DMS 273 treated with DMSO at 0.1 percent for 48 hours (cell line): ENCODE measurements at regions not wholly inside any gene's neighbourhood (a gene's known extent, or its start where the extent isn't known, plus 50 kb on each side); places are given as distances from the start of the nearest gene placed in this dataset.
"Not testable (repeated sequence)": the region's sequence is repeated elsewhere in the genome, so short reads cannot be mapped to it uniquely, and the experiment has no call there.

ENCODE experiments used
- DNase-seq: peaks from one replicate; lab custom pipeline; 2025; lab: John Stamatoyannopoulos, UW

DNA sequence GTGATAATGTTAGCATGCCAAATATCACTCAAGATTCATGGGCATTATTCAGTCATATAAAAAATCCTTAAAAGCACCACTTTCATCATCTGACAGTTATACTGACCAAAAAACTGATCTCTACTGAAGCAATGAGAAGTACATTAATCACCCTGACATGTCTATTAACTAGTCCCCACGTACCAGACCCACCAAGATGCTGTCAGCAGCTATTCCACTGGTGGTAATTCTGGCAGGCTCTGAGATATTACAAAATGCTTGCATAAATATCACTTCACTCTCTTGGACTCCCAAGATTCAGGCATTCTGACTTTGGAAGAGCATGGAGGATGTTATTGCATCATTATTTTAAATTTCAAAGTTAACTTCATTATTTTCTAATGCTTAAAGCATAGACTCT is 717.0 kb downstream of the DNAH5 start:
- no peak for DNase-seq

DNA sequence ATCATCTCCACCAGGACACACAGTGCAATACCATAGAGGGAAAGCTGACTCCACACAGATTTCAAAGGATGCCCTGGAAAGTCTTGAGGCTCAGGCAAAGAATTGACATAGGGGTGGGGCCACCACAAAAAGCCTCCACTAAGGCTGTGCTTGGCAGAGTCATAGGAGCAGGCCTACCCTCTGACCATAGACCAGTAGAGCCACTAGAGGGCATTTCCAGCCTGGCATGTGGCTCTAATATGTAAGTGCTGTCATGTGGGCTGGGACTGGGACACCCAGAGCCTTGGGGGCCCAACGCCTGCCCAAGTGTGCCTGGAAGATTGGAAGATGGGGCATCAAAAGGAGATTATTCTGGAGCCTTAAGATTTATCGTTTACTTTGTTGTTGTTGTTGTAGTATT is 726.0 kb downstream of the DNAH5 start:
- DNase-seq = no peak

DNA sequence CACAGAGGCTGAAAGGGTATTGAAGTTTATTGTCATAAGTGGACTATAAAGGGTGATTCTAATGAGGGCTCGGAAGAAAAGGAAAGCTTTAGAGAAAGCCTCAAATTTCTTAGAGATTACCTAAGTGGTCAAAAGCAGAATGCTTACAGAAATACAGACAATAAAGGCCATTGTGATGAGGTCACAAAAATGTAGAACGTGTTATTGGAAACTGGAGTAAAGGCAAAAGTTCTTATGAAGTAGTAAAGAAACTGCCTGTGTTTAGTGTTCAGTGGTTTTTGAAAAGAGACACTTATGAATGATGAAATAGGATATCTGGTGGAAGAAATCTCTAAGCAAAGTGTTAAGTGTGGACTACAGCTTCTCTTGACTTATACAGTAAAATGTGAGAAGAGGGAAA is 726.9 kb downstream of the DNAH5 start:
- DNase-seq = no peak

DNA sequence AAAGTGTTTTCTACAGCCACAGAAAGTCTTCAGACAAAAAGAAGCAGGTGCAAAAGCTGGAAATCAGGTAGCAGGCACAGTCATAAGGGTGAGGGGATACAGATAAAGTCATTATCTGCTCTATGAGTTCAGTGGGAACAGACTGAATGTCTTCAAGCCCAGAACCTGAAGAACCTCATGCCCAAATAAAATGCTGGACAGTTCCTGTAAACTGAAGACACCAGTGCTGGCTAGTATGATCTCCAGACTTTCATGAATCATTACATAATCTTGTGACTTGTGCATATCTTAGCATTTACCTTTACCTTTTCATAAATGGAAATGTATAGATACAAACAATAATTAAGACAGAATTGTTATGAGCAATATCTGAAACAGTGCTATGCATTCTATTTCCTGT is 728.7 kb downstream of the DNAH5 start:
- DNase-seq = no peak

DNA sequence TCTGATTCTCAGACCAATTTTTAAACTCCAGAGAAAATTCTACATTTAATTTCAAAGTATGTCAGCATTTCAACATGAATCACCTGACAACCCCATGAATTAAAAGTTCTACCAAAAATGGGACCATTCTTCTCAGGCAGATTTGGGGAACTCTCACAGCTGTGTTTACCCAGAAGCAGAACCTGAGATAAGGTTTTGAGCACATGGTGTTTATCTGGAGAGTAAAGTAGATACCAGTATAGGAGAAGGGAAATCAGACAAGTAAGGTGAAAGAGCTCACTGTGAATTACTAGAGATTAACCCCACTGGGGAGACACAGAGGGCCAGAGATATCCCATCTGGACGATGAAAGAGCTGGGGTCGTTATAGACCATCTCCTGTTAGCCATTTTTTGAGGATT is 729.1 kb downstream of the DNAH5 start:
- no peak for DNase-seq

DNA sequence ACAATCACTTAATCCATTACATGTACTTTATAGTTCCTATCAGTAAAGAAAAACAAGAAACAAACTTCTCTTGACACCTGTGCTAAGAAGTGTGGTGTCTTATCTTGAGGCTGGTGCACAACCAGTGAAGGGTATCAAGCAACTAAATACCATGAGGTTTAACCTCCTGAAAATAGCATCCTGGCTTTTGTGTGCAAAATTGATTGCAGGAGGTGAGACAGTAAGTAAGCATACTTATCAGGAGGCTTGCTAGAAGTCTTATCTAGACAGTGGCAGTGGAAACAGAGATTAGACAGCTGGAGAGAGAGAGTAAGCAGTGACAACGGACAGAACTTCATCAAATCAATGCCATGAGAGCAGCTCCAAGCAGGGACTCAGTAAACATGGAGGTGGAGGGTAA is 730.3 kb downstream of the DNAH5 start:
- no peak for DNase-seq

DNA sequence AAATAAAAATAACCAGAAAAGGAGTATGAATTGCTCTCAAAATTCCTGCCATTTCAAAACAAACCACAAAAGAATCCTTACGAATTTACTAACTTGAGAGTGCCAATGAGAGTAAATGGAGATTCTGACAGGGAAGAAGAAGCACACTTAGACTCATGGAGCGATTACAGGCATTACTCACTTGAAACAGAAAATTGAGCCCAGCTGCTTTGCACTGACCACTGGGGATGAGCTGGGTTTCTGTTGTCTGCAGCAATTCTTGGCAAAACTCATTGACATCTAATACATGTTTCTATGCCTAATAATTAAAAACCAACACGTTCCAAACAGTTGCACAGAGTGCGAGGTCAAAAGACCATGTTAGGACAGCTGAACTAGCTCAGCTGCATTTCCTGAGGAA is 731.6 kb downstream of the DNAH5 start:
- DNase-seq = no peak

DNA sequence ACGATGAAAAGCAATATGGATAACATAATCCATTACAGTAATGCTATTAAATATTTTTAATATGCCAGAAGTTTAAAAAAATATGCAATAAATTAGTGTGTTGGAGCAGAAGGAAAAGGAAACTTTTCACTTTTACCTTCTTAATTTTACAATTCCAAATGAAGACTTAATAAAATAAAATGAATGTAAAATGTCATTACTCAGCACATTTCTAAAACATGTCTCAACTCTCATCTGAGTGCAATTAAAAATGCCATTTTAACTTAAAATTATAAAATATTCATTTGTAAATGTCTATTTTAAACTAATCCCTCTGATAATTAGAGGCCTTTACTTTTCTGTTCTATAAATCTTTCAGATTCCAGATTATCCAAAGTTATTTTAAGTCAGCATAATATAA is 733.4 kb downstream of the DNAH5 start:
- no peak for DNase-seq

DNA sequence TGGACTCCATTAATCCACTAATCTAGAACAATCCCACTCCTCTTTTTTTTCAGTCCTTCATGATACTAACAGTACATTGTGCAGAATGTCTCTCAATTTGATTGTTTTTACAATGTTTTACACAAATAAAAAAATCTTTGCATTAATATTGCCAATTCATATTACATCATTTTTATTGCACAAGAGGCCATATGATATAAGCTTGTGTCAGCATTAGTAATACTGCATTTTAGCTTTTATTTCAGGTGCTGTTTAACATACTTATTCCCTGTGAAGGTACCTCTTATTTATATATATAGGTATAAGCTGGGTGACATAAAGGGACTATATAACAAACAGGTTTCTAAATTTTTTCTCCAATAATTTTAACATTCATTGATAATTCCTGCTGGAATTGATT is 737.4 kb downstream of the DNAH5 start:
- DNase-seq = no peak

DNA sequence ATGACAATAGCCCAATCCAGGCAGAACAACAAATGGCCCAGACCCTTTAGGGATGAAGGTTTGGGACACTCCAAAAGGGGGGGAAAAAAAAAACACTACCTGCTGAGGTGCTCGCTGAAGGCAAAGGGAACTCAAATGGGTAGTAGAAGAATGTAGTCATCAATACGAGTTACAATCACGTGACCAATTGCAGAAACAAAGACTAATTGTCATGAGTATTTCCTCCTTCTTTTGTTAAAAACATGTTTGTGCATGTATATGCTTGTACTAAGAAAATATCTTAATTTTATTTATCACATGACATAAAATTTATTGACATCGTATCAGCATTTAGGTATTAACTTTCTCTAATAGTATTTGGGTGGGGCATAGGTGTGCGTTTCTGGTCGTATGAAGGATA is 743.5 kb downstream of the DNAH5 start:
- DNase-seq = no peak

DNA sequence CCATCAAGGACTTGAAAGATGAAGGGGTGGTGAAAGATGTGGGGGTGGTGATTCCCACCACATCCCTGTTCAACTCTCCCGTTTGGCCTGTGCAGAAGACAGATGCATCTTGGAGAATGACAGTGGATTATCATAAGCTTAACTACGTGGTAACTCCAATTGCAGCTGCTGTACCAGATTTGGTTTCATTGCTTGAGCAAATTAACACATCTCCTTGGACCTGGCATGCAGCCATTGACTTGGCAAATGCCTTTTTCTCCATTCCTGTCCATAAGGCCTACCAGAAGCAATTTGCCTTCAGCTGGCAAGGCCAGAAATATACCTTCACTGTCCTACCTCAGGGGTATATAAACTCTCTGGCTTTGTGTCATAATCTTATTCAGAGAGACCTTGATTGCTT is 746.3 kb downstream of the DNAH5 start:
- DNase-seq = not testable (repeated sequence)

DNA sequence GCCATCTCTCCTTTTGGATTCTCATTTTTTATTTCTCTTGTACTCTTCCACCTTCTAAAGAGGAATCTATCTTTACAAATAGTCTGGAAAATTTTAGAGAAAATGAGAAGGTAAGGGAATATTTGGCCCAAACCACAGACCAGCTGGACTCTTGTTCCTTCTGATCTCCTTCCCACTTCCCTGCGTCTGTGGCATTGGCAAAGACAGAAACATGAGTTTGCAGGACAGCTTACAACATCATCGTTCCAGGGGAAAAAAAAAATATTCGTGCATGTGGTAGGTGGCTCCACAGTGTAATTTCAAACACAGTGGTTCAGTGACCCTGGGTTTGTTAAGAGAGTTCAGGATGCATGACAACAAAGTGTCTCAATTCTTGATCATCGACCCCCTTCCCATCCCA is 755.0 kb downstream of the DNAH5 start:
- DNase-seq = no peak

DNA sequence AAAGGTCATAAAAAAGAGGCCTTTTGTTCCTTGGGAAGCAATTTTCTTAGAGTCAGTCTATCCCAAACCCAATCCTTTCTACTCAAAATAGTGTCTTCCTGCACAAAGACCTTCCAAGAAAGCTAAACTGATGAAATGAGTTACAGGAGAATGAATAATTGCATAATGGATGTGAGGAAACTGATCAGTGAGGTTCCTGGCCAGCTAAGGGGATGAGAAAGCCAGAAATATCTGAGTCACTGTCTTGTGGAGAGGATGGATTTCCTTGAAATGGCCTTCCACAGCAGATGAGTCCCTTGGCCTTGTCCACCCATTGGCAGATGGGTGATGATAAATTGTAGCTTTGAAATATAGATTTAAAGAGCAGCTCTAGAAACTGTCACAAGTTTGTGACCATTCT is 756.1 kb downstream of the DNAH5 start:
- no peak for DNase-seq

DNA sequence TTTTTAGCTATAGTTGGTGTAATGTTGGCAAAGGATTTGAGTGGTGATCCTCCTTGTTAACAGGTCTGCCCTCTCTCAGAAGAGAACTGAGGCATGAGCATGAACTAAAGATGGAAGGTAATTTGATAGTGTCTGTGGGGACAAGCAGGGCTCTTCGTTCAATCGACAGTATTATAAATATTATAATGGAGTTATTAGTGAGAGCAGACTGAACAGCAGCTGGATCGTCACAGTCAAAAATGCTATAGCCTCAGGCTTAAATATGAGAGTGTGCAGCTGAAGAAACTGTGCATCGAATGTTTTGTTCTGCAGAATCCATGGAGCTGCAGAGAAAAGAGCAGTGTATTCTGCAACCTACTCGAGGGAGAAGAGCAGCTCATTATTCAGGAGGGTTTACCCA is 757.3 kb downstream of the DNAH5 start:
- DNase-seq = no peak

DNA sequence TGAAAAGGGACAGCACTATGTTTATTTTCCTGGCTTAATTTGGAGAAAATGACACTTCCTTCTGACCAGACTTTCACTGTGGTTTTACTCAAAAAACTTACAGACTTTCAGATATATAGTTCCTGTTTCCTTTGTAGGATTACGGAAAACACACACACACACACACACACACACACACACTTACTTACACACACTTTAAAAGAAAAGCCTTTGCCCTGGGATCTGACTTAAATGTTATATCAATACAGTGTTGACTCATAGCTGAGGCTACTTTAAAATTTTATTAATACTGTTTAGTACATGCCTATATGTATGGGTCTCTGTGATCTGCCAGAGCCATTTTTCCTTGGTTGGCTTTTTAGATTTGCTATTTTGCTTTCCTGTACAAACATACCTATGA is 758.3 kb downstream of the DNAH5 start:
- DNase-seq = no peak

DNA sequence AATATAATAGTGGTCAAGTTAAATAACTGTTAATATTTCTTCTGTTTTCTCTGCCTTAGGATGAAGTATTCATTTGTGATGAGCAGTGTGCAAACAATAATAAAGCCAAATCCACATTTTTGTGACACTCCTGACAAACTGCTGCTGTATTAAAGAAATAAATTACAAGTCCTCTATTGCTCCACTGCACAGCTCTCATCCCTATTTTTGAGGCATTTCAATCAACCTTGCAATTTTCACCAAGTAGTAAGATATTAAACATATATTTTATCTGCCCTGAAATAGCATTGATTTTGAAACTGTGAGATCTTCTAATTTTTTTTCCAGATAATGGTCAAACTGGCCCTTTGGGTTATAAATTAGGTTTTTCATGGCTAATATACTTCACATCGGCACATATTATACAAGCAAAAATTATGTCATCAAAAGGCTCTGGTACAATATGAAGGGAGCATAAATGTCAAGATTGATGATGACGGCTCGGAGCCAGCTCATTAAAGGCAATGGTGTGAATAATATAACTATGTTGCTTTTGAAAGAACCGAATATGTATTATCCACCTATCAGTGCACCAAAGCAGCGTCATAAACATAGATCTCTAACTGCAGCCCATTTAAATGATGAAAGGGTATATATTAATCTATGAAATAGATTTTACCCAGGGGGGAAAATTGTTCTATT is 764.9 kb downstream of the DNAH5 start:
- DNase-seq = no peak

DNA sequence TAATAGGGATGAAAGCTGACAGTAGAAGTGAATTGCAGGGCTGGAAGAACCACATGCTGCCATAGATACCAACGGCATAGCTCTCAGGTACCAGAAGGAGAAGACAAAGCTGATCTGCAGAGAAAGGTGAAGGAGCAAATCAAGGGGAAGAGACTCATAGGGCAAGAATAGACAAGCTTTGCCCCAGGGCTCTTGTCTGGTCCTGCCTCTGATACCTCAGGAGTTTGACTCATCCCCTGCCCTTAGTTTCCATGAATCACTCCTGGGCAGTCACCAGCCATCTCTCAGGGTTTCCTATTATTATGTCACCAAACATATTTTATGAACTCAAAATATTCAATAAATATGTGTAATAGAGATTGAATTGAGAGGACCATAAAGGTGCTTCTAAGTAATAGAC is 800.9 kb downstream of the DNAH5 start:
- no peak for DNase-seq

DNA sequence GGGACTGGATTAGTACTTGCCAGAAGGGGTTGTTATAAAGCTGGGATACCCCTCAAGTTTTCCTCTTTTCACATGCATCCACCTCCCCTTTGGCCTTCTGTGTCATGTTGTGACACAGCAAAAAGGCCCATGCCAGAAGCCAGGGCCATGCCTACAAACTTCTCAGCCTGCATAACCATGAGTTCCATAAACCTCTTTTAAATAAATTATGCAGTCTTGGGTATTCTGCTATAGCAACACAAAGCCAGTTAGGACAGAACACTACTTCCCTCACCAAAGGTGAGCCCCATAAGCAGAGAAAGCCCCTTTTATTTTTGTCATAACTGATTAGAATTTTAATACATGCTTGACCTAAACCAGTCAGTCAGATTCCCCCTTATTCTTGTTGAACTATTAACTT is 801.3 kb downstream of the DNAH5 start:
- DNase-seq = no peak

DNA sequence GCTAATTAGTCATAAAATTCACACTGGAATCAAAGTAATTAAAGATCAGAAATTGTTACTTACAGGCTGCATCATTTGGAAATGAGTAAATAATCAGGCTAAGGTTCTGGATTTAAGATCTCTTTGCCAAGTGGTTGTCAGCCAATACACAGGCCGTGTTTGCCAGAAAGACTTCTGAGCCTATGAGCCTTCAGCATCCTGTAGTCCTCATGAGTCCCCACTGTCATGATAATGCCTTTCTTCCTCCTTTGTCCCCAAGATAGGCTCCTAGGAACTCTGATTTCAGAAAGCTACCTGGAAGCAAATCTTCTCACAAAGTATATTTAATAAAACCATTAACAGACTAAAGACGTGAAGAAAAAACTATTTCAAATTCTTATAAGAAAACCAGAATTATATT is 810.5 kb downstream of the DNAH5 start:
- no peak for DNase-seq

DNA sequence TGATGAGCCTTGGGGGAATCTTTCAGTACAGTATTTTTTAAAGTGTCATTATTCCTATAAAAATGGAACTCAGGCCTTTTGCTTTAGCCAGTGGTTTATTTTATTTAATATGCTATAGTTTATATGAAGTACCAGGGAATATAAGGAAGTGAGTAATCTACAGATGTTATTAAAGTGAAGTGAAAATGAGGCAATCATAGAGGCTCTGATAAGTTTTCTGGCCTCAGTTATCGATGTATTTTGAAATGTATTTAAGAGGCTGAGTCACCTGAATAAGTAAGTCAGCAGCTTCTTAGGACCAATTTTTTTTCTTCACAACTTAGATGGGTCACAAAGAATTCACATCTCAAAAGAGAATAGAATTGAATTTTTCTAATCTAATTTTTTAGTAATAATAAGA is 829.0 kb downstream of the DNAH5 start:
- DNase-seq = no peak

DNA sequence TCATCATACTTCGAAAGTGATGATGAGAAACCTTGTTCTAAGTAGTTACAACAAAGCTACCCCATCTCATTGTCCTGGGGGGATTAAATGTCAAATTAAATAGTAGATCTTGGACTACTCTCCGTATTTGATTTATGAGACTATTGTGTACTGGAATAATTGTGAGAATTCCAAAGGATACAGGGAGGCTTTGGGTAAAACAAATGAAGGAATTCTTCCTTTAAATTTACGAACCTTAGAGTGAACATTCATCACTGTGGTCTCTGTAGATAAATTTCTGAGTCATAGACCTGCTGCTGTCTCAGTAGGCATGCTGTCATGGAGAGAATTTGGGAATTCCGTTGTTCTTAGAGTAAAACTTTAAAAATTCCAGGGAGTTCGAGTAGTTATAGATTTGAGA is 836.2 kb downstream of the DNAH5 start:
- no peak for DNase-seq

DNA sequence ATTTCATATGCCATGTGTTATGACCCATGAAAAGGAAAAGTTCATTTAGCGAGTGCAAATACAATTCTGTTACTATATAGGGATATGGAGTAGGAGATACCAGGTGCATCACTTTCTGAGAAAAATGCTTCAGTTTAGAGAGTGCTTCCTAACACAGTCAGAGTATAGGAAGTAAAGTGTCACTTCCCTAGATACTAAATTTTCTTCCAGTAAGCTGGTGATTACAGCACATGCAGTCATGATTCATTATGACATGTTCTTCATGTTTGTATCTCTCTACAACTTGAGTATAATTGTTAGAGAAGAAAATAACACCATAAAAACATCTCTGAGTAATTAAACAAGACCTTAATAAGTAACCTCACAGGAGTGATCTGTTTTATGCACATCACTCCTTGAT is 837.0 kb downstream of the DNAH5 start:
- no peak for DNase-seq

DNA sequence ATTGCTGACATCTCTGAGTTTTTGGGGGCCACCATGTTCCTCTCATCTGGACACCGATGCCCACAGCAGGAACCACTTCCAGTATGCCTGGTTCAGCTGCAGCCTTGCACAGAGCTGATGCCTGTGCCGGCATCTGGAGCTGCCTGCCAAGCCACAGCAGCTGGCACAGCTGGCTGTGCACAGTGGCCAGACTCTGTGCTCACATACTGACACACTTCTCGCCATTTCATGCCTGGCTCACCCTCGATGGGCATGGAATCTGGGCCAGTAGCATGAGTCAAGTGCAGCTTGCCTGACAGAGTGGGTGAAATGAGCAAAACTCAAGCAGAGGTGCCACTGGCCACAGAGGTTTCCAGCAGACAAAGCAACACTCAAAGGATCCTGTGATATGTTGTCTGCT is 863.4 kb downstream of the DNAH5 start:
- DNase-seq = no peak

DNA sequence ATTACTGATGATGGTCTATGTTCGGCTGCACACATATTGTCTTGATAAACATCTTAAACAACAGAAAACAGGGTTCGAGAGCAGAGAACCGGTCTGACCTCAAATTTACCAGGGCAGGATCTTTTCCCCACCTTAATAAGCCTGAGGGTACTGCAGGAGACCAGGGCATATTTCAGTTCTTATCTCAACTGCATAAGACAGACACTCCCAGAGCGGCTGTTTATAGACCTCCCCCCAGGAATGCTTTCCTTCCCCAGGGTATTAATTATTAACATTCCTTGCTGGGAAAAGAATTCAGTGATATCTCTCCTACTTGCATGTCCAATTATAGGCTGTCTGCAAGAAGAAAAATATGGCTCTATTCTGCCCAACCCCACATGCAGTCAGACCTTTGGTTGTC is 871.6 kb downstream of the DNAH5 start:
- not testable (repeated sequence) for DNase-seq

DNA sequence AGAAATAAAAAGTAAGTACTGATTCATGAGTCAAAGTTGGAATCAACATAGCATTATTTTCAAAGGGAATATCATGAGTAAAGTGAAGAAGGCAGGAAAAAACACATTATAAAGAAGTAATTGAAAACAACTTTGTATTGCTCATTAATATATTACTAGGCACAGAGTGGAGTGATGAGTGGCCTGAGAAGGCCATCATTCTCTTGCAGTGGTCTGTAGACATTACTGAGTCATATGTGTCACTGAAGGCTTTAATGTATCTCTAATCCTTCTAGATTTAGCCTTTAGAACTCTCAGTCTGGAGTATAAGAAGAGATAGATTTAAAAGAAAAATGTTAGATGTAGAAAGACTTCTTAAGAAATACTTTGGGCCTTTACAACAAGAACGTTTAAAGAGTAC is 881.4 kb downstream of the DNAH5 start:
- DNase-seq = no peak
